Breast epithelium (tissue), 3 donors: ENCODE measurements at regions not wholly inside any gene's neighbourhood (a gene's known extent, or its start where the extent isn't known, plus 50 kb on each side); places are given as distances from the start of the nearest gene placed in this dataset.

ENCODE experiments used
- POLR2A ChIP-seq: fragments of 450-650 bp; IDR thresholded peaks from one replicate; pipeline ENCODE4 v1.6.1; 2016; ENCODE audit warnings: antibody characterized with exemption, mild to moderate bottlenecking, moderate library complexity
- TF ChIP-seq, protein P1 (sequence below), 3 donors: fragments of 450-650 bp; IDR thresholded peaks; one replicate each; pipeline ENCODE4 v1.5.1; 2016 to 2017; ENCODE audit warnings: antibody characterized with exemption in 3 of 3, mild to moderate bottlenecking in 3 of 3, moderate library complexity in 3 of 3

DNA sequence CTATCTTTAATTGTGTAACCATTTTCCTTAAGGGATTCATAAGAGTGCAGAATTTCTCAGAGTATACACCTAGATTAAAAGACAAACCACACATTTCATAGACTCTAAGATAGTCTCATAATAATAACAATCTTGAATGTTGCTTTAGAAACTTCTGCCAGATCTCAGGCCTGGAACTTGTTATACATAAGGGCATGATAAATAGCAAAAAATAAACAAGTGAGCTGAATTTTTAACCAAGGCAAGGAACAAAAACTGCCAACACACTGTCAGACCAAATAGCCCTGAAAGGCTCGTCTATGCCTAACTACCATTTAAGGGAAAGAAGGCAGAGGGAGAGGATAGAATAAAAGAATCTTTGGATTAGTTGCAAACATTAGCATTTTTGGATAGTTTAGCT is 65.8 kb upstream of the SEMA3C start:
- TF ChIP-seq, protein P1, sequence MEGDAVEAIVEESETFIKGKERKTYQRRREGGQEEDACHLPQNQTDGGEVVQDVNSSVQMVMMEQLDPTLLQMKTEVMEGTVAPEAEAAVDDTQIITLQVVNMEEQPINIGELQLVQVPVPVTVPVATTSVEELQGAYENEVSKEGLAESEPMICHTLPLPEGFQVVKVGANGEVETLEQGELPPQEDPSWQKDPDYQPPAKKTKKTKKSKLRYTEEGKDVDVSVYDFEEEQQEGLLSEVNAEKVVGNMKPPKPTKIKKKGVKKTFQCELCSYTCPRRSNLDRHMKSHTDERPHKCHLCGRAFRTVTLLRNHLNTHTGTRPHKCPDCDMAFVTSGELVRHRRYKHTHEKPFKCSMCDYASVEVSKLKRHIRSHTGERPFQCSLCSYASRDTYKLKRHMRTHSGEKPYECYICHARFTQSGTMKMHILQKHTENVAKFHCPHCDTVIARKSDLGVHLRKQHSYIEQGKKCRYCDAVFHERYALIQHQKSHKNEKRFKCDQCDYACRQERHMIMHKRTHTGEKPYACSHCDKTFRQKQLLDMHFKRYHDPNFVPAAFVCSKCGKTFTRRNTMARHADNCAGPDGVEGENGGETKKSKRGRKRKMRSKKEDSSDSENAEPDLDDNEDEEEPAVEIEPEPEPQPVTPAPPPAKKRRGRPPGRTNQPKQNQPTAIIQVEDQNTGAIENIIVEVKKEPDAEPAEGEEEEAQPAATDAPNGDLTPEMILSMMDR (IDR thresholded peaks at IDR 0.05) = no peak
- TF ChIP-seq POLR2A = no peak
